Stomach smooth muscle (tissue), 2 donors: ENCODE measurements at regions not wholly inside any gene's neighbourhood (a gene's known extent, or its start where the extent isn't known, plus 50 kb on each side); places are given as distances from the start of the nearest gene placed in this dataset.
A peak's percentile ranks its signal among the peaks of the same experiment; 100 is the strongest.
"Not testable (repeated sequence)": the region's sequence is repeated elsewhere in the genome, so short reads cannot be mapped to it uniquely, and the experiment has no call there.

Experiments used
- H3K27ac ChIP-seq: one replicate; pipeline ENCODE4 v1.7.0; 2013; ENCODE audit warnings: mild to moderate bottlenecking, low read length, inconsistent platforms
- H3K27me3 ChIP-seq, 2 donors: one replicate each; pipeline ENCODE4 v1.7.0; 2013; ENCODE audit warnings: low read length in 2 of 2; ENCODE audit not compliant: insufficient read depth in 2 of 2, control insufficient read depth in 1 of 2
- H3K36me3 ChIP-seq, 2 donors: one replicate each; pipeline ENCODE4 v1.7.0; 2013; ENCODE audit warnings: low read length in 2 of 2; ENCODE audit not compliant: control insufficient read depth in 2 of 2, insufficient read depth in 2 of 2
- H3K4me1 ChIP-seq: one replicate; pipeline ENCODE4 v1.7.0; 2013; ENCODE audit warnings: low read length; ENCODE audit not compliant: control insufficient read depth, insufficient read depth
- H3K4me3 ChIP-seq, 2 donors: one replicate each; pipeline ENCODE4 v1.7.0; 2013; ENCODE audit warnings: low read length in 2 of 2
- H3K9ac ChIP-seq, 2 donors: one replicate each; pipeline ENCODE4 v1.7.0; 2013; ENCODE audit warnings: low read length in 2 of 2, mild to moderate bottlenecking in 1 of 2
- H3K9me3 ChIP-seq, 2 donors: one replicate each; pipeline ENCODE4 v1.7.0; 2013; ENCODE audit warnings: low read length in 2 of 2; ENCODE audit not compliant: control insufficient read depth in 2 of 2
- donor health status: healthy.
- donor health status: Pancreatic carcinoma.

DNA sequence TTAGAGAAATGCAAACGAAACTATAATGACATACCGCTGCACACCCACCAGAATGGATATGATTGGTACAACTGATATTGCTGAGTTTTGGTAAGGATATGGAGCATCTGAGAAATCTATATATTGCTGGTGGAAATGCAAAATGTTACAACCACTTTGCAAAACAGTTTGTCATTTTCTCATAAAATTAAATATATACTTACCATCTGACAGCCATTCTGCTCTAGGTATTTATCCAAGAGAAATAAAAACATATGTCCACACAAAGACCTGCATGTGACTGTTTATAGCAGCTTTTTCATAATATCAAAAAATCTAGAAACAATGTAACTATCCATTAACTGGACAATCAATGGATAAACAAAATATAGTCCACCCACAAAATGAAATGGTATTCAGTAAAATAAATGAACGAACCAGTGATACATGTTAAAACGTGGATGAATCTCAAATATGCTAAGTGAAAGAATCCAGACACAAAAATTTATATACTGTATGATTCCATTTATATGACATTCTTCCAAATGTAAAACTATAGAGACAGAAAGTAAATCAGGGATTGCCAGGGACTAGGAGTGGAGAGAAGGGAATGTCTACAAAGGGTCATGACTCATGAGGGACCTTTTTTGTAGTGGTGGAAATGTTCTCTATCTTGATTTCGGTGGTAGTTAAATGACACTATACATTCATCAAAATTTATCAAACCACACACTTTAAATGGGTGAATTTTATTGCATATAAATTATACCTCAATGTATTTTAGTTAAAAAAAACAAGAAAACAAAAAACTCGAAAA lies 312.0 kb upstream of the GLI3 start:
- no peaks in the 10 kb centered on the region for H3K9me3 ChIP-seq
- no peak overlapping the region for H3K9ac ChIP-seq
- H3K27me3 ChIP-seq = no peaks in the 10 kb centered on the region
- no peaks in the 10 kb centered on the region for H3K36me3 ChIP-seq
- no peak overlapping the region for H3K27ac ChIP-seq
- no peak overlapping the region for H3K4me3 ChIP-seq
- no peaks in the 10 kb centered on the region for H3K4me1 ChIP-seq

DNA sequence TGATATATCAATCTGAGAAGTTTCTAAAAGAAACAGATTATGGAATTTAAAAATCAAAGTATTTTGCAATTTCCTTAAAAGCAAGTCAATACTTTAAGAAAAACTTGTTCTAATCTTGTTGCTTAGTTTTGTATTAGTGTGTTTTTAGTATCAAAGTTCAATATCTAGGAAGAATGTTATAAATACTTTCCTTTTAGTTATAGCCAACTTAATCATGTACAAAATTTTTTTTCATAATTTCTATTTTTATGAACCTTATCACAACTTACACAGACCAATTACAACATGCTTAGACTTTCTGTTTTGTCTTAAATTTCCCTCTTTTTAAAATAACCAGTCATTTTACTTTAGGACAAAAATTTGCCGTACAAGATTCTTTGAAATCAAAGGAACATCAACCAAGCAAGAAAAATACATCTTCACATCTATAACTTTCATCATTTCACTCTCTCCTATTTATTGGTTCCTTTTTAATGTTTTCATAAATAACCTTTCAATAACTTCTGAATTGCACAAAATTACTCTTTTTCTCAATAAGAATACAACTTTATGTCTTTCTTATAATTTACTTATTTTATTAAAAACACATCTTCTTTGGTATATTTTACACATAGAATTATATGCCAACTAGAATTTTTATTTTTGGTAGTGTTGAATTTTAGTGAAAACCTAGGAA lies 308.2 kb upstream of the GLI3 start:
- no peak overlapping the region for H3K27ac ChIP-seq
- H3K36me3 ChIP-seq = no peaks in the 10 kb centered on the region

GRCh38 chr7:42543953-42544352 lies 306.9 kb upstream of the GLI3 start:
- Histone ChIP-seq H3K27ac (no peak overlapping the region), H3K27me3 (no peaks in the 10 kb centered on the region), H3K36me3 (no peaks in the 10 kb centered on the region), H3K9ac (no peak overlapping the region), H3K4me1 (no peaks in the 10 kb centered on the region), H3K4me3 (no peak overlapping the region), H3K9me3 (no peaks in the 10 kb centered on the region)

More for the DNA sequence above, 308.2 kb upstream of the GLI3 start:
- Histone ChIP-seq H3K4me1 (no peaks in the 10 kb centered on the region), H3K9ac (no peak overlapping the region), H3K4me3 (no peak overlapping the region), H3K9me3 (no peaks in the 10 kb centered on the region), H3K27me3 (no peaks in the 10 kb centered on the region)

GRCh38 chr7:42542446-42542845 lies 305.4 kb upstream of the GLI3 start:
- not testable (repeated sequence) for H3K9ac ChIP-seq

GRCh38 chr7:42534441-42534840 lies 297.4 kb upstream of the GLI3 start:
- no peak overlapping the region for H3K9ac ChIP-seq
- no peaks in the 10 kb centered on the region for H3K4me1 ChIP-seq
- no peaks in the 10 kb centered on the region for H3K9me3 ChIP-seq
- H3K36me3 ChIP-seq = no peaks in the 10 kb centered on the region
- H3K27me3 ChIP-seq = no peaks in the 10 kb centered on the region
- no peak overlapping the region for H3K27ac ChIP-seq
- no peak overlapping the region for H3K4me3 ChIP-seq

More at GRCh38 chr7:42542446-42542845, 305.4 kb upstream of the GLI3 start:
- H3K36me3 ChIP-seq, H3K27me3 ChIP-seq, H3K4me3 ChIP-seq, H3K27ac ChIP-seq, H3K9me3 ChIP-seq, H3K4me1 ChIP-seq: not testable (repeated sequence)

DNA sequence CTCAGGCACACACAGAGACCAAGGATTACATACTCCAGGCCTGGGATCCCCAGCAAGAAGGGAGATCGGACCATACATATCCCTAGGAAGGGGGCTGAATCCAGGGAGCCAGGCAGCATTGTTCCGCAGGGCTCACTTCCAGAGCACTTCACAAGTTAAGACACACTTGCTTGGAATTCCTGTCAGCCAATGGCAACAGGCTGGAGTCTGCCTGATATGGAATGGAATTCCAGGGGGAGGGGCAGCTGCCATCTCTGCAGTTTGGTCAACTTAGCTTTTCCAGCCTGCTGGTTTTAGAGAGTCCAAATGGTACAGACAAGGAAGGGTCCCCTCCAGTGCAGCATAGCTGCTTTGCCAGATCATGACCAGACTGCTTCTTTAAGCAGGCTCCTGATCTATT lies 290.0 kb upstream of the GLI3 start:
- no peaks in the 10 kb centered on the region for H3K9me3 ChIP-seq
- H3K9ac ChIP-seq = no peak overlapping the region
- peaks cover 2% of the 10 kb centered on the region for H3K4me1 ChIP-seq
- H3K27me3 ChIP-seq = no peaks in the 10 kb centered on the region
- no peak overlapping the region for H3K27ac ChIP-seq
- H3K4me3 ChIP-seq = peak overlapping the region in 1 of 2 donors; percentile 1
- no peaks in the 10 kb centered on the region for H3K36me3 ChIP-seq

DNA sequence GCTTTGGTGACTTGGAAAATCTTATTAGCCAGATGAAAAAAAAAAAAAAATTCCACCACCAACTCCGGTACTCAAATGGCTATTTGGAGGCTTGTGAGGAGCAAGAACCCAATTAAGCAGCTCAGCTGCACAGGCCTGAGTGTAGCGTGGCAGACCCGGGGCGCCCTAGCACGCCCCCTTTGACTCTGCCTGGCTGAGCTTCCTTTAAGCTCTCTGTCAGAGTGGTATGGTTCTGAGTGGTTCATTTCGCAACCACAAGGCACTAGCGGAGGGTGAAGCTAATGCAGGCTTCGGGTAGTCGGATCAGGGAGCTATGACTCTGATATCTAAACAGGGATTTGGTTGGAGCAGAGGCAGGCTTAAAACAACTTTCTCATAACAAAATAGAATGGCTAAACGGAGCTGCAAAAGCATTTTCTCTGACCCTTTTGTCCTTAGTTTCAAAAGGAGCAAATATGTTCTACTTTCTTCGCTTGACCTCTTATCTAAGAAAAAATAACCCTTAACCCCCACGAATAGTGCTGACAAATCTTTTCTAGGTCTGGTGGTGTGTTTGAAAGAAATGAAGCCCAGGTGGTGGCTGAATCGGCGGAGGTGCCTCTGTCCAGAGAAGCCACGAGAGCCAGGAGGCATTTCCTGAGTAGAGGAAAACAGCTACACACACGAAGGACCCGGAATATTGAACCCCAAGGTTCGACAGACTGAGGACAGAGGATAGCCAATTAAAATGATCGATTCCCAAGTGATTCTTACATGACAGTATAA lies 285.4 kb upstream of the GLI3 start:
- H3K9ac ChIP-seq = no peak overlapping the region
- no peaks in the 10 kb centered on the region for H3K27me3 ChIP-seq
- no peak overlapping the region for H3K27ac ChIP-seq
- no peaks in the 10 kb centered on the region for H3K36me3 ChIP-seq
- peaks cover 2% of the 10 kb centered on the region for H3K4me1 ChIP-seq
- H3K9me3 ChIP-seq = no peaks in the 10 kb centered on the region
- H3K4me3 ChIP-seq = no peak overlapping the region

DNA sequence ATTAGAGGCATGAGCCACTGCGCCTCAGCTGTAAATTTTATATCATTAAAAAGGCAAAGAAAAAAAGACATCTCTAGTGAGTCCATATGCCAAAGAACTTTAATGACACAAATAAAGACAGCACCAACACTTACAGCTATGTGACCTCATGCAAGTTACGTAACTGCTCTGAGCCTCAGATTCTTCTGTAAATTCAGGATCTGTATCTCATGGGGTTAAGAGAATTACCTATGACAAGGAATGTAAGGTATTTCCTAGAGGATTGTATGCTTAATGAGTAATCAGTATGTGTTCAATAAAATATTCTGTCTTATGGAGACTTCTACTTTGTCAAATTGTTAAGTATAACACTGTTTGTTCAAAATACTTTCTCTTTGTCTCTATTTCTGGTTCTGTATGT lies 274.0 kb upstream of the GLI3 start:
- Histone ChIP-seq H3K27me3 (no peaks in the 10 kb centered on the region), H3K4me3 (no peak overlapping the region), H3K9me3 (no peaks in the 10 kb centered on the region), H3K27ac (no peak overlapping the region), H3K9ac (no peak overlapping the region), H3K4me1 (peaks cover 11% of the 10 kb centered on the region), H3K36me3 (no peaks in the 10 kb centered on the region)

DNA sequence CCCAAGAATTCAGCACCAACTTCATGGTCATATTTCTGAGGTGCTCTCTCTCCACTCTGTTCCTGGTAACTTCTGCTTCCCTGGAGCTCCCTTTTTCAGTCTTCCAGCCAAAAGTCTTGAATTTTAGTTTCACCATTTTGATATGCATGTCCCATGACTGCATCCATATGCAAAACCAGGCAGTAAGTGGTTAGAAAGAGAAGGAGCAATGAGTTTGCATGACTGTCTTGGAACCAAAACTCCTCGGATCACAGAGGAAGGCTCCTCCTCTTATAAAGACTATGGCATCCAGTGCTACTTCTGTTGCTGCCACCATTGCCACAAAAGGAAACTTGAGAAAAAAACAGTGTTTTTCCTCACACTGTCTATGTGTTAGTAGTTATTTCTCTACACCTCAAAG lies 269.1 kb upstream of the GLI3 start:
- Histone ChIP-seq H3K4me1 (no peaks in the 10 kb centered on the region), H3K9ac (no peak overlapping the region), H3K27ac (no peak overlapping the region), H3K4me3 (no peak overlapping the region), H3K36me3 (no peaks in the 10 kb centered on the region), H3K27me3 (no peaks in the 10 kb centered on the region), H3K9me3 (no peaks in the 10 kb centered on the region)

- Histone ChIP-seq H3K4me1 (no peaks in the 10 kb centered on the region), H3K4me3 (no peak overlapping the region), H3K27ac (no peak overlapping the region), H3K27me3 (no peaks in the 10 kb centered on the region), H3K36me3 (no peaks in the 10 kb centered on the region), H3K9me3 (no peaks in the 10 kb centered on the region), H3K9ac (no peak overlapping the region)
These were observed 265.0 kb upstream of the GLI3 start for GRCh38 chr7:42502022-42502421.
